DMS53 (cell line): ENCODE measurements at regions not wholly inside any gene's neighbourhood (a gene's known extent, or its start where the extent isn't known, plus 50 kb on each side); places are given as distances from the start of the nearest gene placed in this dataset.
"Not testable (repeated sequence)": the region's sequence is repeated elsewhere in the genome, so short reads cannot be mapped to it uniquely, and the experiment has no call there.

Experiments
- DNase-seq: peaks from one replicate; lab custom pipeline; 2025; lab: John Stamatoyannopoulos, UW

DNA sequence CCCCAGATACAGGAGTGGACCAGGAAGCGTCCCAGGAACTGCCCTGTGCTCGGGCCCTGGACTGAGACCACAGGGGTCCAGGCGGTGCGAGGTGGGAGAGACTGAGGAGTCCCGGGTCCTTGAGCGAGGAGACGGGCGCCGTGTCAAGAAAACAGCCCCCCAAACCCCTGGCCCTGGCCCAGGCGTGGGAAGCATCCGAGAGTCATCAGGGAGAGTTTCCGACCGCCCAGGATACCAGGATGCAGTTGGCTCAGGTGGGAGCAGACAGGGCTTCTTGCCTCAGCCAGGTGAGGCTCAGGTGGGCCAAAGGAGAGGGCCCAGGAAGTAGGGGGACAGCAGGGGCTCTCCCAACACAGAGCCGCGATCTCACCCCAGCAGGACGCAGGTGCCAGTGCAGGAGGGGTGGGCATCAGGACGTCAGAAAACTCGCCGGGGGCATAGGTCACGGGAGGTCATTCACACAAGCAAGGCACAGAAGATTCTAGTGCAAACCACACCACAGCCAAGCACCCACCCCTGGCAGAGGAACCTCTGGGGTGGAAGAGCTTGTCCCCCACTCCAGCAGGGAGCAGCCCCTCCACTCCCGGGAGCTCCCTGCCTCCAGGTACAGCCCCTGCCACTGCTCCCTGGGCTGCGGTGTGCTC is 102.5 kb upstream of the EIF5 start:
- DNase-seq, result no peak

DNA sequence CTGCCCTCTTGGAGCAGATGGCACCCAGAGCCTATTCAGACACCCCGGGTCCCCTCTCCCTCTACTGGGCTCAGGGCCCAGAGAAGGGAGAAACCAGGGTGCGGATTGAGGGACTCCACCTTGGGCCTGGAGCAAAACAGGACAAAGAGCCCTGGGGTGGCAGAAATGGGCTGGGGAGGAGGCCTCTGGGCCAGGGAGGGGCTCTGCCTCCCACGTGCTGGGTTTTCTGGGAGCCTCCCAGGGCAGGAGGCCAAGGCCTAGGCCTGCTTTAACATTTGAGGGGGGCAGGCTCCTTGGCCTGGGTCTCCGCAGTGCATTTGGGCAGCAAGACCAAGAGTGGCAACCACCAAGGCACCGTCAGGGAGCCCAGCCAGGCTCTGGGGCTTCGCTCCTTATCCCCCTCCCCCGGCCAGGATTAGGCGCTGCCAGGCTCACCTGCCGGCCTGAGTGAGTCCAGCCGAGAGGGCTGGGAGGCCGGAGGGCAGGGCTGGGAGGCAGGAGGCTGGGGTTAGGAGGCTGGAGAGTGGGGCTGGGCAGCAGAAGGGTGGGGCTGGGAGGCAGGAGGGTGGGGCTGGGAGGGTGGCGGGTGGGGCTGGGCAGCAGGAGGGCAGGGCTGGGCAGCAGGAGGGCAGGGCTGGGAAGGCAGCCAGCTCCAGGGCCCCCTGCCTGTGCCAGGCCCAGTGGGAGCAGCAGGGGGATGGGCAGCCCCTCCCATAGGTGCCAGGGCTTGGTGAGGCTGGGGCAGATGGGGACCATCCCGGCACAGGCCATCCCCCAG is 101.8 kb upstream of the EIF5 start:
- DNase-seq, result no peak

DNA sequence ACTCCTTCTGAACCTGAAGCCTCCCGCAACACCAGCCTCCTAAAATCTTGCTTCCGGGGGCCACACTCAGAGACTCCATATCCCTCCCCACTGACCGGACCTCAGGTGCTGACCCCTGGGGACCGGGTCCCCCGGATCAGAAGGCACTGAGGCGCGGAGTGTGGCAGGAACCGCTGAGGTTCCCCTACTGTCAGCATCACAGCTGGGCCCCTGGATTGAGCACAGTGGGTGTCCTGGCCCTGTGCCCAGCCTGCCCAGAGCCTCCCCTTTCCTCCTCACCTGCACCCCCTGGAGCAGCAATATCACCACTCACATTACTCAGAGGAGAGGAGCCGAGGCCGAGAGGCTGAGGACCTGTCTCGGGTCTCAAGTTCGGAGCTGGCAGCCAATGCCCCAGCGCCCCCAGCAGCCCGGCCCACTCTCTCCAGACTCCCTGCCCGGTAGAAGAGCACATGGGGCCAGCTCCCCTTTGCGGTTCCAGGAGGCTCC is 101.2 kb upstream of the EIF5 start:
- no peak for DNase-seq

DNA sequence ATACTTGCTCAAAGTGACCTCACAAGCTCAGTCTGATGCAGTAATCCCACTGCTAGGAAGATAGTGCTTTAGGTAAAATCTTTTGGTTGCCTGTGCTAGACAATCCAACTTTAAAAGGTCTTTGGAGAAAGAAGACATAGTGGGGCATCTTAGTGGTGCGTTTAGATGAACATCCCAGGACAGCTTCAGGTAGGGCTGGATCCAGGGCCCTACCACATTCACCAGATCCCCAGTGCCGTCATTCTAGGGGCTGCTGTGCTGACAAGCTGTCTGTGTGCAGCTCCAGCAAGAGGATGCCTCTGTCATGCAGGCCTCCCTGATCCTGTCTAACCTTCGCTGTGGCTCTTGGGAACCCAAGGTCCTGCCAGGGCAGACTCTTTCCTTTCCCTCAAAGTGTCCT is 100.7 kb upstream of the EIF5 start:
- no peak for DNase-seq

DNA sequence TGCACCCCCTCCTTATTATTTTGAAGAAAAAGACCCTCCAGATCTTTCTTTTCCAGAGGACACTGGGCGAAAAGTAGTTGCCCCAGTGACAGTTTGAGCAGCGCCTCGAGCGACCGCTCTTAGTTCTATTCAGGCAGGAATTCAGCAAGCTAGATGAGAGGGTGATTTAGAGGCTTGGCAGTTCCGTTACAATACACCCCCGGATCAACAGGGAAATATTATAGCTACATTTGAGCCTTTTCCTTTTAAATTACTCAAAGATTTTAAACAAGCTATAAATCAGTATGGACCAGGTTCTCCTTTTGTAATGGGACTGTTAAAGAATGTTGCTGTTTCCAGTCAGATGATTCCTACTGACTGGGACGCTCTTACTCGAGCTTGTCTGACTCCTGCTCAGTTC is 99.2 kb upstream of the EIF5 start:
- not testable (repeated sequence) for DNase-seq

DNA sequence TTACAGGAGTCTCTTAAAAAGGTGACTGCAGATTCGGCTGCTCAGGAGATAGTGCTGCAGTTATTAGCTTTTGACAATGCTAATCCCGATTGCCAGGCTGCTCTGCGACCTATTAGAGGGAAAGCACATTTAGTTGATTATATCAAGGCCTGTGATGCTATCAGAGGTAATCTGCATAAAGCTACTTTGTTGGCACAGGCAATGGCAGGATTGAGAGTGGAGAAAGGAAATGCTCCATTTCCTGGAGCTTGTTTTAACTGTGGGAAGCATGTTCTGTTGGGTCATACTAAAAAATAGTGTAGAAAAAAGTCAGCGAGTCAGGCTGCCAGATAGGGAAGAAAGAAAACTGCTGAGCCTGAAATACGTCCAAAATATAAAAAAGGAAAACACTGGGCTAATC is 98.5 kb upstream of the EIF5 start:
- DNase-seq, result not testable (repeated sequence)

DNA sequence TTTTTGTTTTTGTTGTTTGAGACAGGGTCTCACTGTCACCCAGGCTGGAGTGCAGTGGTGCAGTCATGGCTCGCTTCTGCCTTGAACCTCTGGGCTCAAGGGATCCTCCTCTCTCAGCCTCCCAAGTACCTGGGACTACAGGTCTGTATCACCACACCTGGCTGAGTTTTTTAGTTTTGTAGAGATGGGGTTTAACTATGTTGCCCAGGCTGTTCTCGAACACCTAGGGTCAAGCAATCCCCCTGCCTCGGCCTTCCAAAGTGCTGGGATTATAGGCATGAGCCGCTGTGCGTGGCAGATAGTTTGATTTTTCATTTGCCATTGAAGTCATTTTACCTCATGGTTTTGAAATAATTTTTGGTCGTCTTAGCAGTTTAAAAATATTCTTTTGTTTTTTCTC is 94.3 kb upstream of the EIF5 start:
- no peak for DNase-seq

DNA sequence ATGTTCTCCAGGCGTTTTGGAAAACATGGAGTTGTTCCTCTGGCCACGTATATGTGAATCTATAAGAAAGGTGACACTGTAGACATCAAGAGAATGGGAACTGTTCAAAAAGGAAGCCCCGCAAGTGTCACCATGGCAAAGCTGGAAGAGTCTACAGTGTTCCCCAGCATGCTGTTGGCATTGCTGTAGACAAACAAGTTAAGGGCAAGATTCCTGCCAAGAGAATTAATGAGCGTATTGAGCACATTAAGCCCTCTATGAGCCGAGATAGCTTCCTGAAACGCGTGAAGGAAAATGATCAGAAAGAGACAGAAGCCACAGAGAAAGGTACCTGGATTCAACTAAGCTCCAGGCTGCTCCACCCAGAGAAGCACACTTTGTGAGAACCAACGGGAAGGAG is 92.5 kb upstream of the EIF5 start:
- no peak for DNase-seq

DNA sequence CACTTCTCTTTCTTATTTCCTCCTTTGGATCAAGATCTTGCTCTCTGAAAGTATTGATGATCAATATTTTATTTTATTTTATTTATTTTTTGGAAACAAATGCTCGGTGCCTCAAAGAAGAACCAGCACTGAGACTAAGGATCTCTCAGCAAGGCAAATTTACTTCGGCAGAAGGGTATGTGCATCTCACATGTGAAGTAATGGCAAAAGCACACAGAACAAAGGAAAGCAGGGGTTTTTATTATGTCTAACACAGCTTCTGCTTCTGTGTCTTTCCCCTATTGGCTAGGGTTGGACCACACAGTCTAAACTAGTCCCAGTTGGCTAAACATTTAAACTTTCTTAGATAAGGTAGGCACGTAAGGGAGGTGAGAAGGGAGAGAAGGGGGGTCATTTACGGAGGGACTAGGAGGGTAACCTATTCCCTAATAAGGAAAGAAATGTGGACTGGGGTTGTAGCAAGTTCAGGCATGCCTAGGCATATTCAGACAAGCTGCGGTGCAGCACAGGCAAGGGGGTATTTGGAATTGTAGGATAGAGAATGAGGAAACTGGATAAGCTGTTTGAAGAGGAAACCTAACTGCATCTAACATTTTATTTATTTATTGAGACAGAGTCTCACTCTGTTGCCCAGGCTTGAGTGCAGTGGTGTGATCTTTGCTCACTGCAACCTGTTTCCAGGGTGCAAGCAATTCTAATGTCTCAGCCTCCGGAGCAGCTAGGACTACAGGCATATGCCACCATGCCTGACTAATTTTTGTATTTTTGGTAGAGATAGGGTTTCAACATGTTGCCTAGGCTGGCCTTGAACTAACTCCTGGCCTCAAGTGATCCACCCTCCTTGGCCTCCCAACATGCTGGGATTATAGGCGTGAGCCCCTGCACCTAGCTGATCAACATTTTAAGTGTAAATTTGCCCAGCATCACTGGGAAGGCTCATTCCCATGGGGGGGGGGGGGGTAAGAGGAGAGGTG is 90.0 kb upstream of the EIF5 start:
- DNase-seq, result no peak

DNA sequence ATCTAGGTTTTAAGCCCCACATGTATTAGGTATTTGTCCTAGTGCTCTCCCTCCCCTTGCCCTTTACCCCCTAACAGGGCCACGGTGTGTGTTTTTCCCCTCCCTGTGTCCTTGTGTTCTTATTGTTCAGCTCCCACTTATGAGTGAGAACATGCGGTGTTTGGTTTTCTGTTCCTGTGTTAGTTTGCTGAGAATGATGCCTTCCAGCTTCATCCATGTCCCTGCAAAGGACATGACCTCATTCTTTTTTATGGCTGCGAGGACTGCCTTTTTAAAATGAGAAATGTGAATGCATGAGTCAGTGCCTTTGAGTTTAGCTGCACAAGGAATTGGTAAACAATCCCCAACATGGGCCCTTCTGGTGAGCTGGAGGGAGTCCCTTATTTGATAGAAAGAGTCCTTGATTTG is 88.4 kb upstream of the EIF5 start:
- DNase-seq, result peak; percentile 24

DNA sequence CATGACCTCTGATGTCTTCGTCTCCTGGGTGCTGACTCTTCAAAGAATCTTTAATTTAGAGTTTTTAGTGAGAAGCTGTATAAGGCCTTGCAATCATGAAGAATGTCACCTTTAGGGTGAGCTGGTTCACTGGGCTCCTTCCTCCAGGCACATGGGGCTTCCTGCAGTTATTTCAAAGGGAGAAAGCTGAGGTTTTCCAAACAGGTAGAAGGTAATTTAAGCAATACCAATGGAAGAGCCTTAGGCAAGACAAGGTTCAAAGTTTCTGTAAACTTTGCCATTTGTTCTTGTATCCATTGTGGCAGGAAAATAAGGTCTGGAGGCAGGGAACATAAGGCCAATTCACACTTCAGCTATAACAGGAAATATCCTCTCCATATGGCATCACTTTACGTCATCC is 88.0 kb upstream of the EIF5 start:
- no peak for DNase-seq

DNA sequence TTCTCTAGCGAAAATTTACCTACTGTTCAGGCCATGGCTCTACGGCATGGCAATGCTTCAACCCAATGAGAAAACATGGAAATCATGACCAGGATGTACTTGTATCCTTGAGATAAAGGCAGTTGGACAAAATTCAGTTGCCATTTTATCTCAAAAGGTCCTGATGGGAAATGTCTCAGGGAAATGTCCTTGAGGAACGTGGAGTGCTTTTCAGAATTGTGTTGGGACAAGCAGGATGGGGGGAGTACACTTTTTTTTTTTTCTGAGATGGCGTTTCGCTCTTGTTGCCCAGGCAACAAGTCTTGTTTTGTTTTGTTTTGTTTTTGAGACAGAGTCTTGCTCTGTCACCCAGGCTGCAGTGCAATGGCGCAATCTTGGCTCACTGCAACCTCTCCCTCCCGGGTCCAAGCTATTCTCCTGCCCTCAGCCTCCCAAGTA is 86.8 kb upstream of the EIF5 start:
- DNase-seq, result no peak

DNA sequence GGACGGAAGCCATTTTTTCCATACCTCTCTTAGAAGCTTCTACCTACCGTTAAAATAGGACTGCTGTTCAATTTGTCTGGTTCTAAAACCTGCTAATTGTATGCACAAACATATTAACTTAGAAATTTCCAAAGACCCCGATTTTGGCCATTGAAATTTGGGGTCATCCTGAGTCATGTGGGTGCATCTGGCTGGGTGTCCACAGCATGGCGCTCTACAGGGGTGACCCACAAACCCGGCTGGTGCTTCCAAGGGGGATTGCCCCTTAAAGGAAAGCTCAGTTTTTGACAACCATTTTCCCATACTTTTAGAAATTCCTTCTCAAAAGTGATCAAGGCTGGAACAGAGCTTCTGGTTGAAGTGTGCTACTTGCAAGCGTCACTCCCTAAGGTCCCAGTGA is 83.9 kb upstream of the EIF5 start:
- no peak for DNase-seq

DNA sequence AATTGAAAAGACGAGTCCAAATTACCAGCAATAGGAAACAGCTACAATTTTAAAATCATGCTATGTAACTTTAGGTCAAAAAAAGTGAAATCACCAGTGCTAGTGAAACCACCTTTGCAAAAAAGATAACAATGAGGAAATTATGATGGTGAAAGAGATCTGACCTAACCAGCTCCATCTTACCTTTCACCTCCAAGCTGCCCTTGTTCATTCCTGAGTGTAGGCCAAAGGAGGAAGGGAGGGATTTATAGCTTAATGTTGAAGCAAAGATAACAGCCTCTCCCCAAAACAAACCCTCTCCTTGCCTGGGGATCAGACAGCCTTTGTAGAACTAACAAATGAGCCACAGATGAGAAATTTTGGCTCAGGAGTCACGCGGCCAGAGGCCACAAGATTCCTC is 83.2 kb upstream of the EIF5 start:
- DNase-seq, result no peak

DNA sequence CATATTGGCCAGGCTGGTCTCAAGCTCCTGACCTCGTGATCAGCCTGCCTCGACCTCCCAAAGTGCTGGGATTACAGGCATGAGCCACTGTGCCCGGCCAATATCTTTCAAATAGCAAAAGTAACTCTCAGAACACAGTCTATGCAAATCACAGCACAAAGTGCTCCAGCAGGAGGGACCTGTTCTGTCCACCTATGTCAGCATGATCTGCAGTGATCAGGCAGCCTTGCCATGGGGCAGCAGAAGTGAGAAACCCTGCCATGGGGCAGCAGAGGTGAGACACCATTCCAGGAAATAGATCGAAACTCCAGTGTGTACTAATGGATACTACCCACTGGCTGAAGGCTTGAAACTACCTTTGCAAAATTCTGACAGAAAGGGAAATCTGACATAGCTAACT is 78.5 kb upstream of the EIF5 start:
- DNase-seq, result no peak

DNA sequence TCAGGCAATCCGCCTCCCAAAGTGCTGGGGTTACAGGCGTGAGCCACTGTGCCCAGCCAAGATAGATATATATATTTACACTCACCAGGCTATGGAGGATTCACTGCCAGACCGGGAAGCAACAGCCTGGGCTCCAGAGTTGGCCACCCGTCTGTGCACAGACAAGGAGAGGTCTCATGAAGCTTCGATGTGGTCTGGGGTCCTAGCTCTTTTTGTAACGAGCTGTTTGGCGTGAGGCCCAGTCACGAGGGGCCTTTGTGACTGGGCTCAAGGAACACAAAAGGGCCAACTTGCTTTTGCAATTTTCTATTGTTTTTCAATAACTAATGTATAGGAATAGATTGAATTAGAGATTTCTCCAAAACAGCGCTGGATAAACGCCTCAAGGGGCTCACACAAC is 77.6 kb upstream of the EIF5 start:
- no peak for DNase-seq

DNA sequence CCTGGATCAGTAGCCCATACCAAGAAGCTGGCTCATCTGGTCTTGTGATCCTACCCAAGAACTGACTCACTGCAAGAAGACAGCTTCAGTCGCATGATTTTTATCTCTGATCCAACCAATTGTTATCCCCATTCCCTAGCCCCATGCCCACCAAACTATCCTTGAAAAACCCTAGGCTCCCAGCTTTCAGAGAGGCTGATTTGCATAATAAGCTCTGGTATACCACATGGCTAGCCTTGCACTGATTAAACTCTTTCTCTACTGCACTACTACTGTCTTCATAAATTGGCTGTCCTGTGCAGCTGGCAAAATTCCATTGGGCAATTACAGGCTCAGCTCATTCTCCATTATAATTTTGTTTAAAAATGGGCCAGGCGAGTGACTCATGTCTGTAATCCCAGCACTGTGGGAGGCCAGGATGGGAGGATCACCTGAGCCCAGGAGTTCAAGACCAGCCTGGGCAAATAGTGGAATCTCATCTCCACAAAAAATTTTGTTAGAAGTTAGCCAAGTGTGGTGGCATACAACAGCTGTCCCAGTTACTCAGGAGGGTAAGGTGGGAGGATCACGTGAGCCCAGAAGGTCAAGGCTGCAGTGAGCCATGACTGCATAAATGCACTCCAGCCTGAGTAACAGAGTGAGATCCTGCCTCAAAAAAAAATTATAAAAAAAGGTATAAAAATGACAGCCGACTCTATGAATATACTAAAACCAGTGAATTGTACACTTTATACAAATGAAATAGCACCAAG is 76.7 kb upstream of the EIF5 start:
- DNase-seq, result no peak

DNA sequence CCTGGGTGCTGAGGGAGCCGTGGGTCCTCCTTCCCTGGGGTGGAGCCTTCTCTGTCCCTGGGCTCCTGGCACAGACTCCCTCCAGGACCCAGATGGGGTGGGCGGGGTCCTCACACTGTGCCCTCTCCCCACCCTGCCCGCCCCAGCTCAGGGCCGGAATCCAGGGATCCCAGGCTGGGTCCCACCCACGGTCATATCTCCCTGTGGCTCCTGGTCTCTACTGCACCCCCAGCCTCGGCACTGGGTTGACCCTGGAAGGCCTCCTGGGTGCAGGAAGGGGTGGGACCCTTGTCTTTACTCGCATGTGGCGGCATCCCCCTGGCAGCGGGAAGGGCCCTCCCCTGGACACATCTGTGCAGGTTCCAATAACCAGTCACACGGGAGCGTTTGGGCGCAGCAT is 75.8 kb upstream of the EIF5 start:
- DNase-seq, result no peak

DNA sequence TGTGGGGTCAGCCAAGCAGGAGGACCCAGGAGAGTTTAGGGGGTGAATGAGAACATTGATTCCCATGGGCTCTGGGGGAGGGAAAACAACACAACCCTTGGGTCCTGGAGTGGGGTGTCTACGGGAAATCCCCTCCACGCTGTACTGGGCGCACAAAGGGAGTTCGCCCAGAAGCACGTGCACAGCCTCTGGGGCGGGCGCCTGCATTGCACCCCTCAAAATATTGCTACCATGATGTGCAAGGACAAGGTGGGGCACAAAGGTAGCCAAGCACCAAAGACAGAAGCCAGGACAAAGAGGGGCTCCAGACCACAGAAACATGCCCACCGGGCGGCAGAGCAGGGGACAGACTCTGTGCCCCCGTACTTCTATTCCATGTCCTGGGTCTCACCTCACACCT is 74.9 kb upstream of the EIF5 start:
- no peak for DNase-seq

DNA sequence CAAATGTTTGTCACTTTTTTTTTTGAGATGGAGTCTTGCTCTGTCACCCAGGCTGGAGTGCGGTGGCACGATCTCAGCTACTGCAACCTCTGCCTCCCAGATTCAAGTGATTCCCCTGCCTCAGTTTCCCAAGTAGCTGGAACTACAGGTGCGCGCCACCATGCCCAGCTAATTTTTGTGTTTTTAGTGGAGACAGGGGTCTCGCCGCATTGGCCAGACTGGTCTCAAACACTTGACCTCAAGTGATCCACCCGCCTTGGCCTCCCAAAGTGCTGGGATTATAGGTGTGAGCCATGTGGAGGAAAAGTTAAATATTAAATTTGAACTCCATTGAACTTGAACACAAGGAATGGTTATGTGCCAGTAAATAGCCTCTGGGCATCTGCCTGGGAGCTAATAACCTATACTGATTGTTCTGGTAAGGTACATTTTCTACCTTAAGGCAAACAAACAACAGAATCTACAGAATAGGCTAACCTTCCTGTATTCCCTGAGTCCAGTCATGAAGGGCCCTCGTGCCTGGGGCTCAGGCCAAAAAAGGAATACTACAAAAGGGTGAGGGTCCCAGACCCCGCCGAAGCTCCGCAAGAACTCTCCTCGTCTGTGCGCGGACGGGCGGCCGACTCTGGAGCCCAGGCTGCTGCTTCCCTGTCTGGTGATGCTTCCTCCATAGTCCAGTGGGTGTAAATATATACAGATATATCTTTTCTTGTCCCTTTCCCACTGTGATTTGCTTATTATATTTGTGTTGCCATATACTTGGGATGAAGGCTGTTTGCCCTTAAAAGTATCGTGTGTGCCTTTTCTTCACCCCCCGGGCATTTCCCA is 74.0 kb upstream of the EIF5 start:
- peak; percentile 51 for DNase-seq

DNA sequence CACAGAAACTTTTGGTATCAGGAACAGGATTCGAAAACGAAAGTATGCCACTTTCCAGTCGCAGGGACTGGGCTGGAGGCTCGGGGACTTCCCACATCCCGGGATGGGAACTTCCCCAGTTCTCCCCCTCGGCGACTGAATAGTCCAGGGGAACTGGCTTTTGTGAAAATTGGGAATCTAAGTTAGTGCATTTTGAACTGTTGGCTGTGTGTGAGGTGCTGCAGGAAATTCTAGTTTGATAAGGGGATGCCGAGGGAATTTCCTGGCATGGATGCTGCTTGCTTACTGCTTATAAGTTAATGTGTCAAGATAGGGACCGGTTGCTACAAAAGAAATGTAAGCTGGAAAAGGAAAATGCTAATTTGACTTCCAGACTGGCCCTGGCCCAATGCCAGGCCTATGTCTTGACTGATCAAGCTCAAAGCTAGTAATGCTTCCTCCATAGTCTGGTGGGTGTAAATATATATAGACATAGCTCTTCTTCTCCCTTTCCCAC is 73.4 kb upstream of the EIF5 start:
- DNase-seq, result peak; percentile 51
